Bronchial epithelial cell (primary cell): ENCODE measurements at regions not wholly inside any gene's neighbourhood (a gene's known extent, or its start where the extent isn't known, plus 50 kb on each side); places are given as distances from the start of the nearest gene placed in this dataset.

Experiments
- DNase-seq: peaks from one replicate; pipeline ENCODE4 v3.0.0-alpha.2; 2010; ENCODE audit warnings: low read depth
- FAIRE-seq: peaks from 2 replicates; lab custom pipeline; 2011; peaks lifted over from hg19 to GRCh38; lab: Jason Lieb, UNC
- H3K27me3 ChIP-seq: 2 replicates; pipeline ENCODE4 v1.5.1; 2011; ENCODE audit warnings: low read length; ENCODE audit not compliant: control insufficient read depth, insufficient read depth
- H3K36me3 ChIP-seq: 2 replicates; pipeline ENCODE4 v1.5.1; 2011; ENCODE audit warnings: low read length; ENCODE audit not compliant: control insufficient read depth, insufficient read depth
- H3K4me3 ChIP-seq: 2 replicates; pipeline ENCODE4 v1.5.1; 2011; ENCODE audit warnings: mild to moderate bottlenecking, low read depth, low read length, control low read depth
- TF ChIP-seq, protein P1 (sequence below): IDR thresholded peaks from 2 replicates; pipeline ENCODE4 v1.5.1; 2011; ENCODE audit warnings: mild to moderate bottlenecking, moderate library complexity, low read length, control low read depth, inconsistent platforms; ENCODE audit not compliant: insufficient read depth, severe bottlenecking

DNA sequence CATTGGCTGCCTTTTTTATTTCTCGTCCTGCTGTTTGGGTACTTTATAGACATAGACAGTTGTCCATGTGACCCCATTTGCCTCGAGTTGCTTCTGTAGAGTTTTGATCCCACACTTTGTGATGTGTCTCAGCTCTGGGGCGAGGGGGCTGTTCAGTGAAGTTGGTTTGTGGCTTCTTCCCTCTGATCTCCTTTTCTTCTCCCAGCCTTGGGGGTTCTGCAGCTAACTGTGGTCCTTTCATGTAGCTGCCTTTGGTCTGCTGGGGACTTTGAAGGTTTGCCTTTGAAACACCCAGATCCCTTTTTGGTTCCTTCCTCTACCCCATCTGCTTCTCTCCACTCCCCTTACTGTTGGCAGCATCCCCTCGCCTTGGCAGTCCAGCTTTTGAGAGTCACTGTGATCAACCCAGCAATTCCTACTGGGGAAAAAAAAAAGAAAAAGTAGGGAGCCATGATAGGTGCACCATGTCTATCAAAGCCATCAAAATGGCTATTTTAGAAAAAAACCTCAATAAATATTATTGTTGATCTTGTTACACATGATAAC lies 728.8 kb upstream of the RBFOX1 start:
- FAIRE-seq (no peak), DNase-seq (no peak)
- no peaks in the 10 kb centered on the region for H3K27me3 ChIP-seq
- TF ChIP-seq, protein P1, sequence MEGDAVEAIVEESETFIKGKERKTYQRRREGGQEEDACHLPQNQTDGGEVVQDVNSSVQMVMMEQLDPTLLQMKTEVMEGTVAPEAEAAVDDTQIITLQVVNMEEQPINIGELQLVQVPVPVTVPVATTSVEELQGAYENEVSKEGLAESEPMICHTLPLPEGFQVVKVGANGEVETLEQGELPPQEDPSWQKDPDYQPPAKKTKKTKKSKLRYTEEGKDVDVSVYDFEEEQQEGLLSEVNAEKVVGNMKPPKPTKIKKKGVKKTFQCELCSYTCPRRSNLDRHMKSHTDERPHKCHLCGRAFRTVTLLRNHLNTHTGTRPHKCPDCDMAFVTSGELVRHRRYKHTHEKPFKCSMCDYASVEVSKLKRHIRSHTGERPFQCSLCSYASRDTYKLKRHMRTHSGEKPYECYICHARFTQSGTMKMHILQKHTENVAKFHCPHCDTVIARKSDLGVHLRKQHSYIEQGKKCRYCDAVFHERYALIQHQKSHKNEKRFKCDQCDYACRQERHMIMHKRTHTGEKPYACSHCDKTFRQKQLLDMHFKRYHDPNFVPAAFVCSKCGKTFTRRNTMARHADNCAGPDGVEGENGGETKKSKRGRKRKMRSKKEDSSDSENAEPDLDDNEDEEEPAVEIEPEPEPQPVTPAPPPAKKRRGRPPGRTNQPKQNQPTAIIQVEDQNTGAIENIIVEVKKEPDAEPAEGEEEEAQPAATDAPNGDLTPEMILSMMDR: no peak
- H3K4me3 ChIP-seq: no peak overlapping the region
- H3K36me3 ChIP-seq: no peaks in the 10 kb centered on the region

DNA sequence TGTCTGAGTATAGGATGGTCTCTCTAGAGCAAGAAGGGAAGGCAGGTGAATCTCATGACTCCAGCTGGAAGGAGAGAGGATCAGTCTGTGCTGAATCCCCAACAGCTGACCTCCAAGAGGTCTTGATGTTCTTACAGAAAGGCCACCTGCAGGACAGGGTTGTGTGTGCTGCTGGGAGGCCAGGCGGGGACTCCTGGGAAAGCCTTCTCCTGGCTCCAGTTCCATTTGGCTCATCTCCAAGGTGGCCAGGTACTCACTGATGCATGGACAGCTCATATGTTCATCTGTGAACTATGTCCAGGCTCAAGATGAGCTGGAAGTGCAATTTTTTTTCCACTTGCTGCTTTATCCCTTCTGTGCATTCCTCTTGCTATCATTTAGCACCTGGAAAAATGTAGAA lies 730.2 kb upstream of the RBFOX1 start:
- Histone ChIP-seq H3K27me3 (no peaks in the 10 kb centered on the region), H3K36me3 (no peaks in the 10 kb centered on the region), H3K4me3 (no peak overlapping the region)
- TF ChIP-seq, protein P1: no peak
- DNase-seq (no peak), FAIRE-seq (no peak)

DNA sequence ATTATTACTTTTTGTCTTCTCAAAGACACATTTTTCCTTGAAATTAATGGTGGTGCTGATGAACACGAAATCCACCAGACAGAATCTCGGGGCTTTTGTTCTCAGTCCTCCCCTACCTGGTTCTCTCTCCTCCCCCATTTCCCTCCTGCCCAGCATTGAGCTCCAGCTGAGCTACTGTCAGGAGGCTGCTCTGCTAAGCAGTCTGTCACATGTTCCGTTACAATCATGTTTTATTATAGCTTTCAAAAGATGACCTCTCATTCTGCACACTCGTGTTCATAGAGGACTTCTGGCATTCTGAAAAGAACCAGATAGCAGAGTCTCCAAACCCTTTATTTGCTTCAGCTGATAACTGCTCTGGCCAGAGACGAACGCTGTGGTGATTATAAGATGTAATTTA lies 732.5 kb upstream of the RBFOX1 start:
- TF ChIP-seq, protein P1: no peak
- DNase-seq: no peak
- Histone ChIP-seq H3K27me3 (no peaks in the 10 kb centered on the region), H3K4me3 (no peak overlapping the region), H3K36me3 (no peaks in the 10 kb centered on the region)
- FAIRE-seq: no peak

DNA sequence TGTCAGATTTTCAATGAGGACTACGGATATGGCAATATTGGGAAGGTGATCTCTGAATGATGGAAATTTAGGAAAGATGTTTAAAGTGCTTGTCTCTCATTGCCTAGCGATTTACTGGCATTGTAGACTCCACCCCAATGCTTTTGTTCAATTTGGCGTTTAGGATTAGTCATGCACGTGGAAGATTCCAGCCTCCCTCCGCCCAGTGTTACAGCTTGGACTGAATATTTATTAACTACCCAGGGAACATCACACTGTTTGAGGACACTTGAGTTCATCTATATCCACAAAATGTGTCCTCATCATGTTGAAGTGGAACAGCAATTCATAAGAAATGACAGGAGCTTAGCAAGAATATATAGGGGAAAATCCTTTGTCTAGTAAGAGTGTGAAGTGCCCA lies 738.8 kb upstream of the RBFOX1 start:
- FAIRE-seq: no peak
- Histone ChIP-seq H3K36me3 (no peaks in the 10 kb centered on the region), H3K4me3 (no peak overlapping the region), H3K27me3 (no peaks in the 10 kb centered on the region)
- no peak for DNase-seq
- TF ChIP-seq, protein P1: no peak

DNA sequence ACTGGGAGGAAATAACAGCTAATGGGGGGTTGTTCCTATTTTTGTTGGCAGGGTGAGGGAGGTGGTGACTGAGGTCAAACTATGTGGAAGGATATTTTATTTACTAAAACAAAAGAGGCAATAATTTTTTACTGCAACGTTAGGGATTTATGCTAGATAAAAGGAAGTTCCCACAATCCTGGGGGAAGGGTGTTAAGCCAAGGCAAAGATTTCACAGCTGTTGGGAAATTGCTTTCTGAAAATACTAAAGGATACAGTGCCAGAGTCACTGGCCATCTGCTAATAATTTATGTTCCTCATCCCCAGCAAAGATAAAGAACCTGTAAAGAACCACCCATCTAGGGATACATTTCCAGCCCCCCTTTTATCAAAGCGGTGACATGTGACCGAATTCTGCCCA lies 756.0 kb upstream of the RBFOX1 start:
- H3K36me3 ChIP-seq: no peaks in the 10 kb centered on the region
- DNase-seq (no peak), FAIRE-seq (no peak)
- H3K27me3 ChIP-seq: no peaks in the 10 kb centered on the region
- H3K4me3 ChIP-seq: no peak overlapping the region
- TF ChIP-seq, protein P1: no peak

DNA sequence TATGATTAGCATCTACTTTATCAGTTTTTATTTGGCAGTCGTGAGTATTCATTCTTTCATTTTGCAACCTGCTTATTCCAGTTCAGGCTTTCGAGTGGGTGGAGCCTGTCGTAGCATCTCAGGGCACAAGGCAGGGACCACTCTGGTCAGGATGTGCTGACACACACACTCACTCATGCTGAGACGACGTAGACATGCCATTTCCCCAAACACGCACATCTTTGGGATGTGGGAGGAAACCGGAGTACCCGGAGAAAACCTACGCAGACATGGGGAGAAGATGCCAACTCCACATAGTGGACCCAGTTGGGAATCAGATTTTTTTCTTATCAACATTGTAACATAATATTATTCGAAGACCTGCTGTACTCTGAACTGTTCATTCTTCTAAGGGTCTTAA lies 756.5 kb upstream of the RBFOX1 start:
- Histone ChIP-seq H3K36me3 (no peaks in the 10 kb centered on the region), H3K27me3 (no peaks in the 10 kb centered on the region), H3K4me3 (no peak overlapping the region)
- DNase-seq (no peak), FAIRE-seq (no peak)
- TF ChIP-seq, protein P1: no peak
